ENCODE measurements at regions not wholly inside any gene's neighbourhood (a gene's known extent, or its start where the extent isn't known, plus 50 kb on each side); places are given as distances from the start of the nearest gene placed in this dataset.

- DNase-seq (ENCODE audit: low spot score) = no peak
These were observed 534.2 kb downstream of the NSUN3 start for GRCh38 chr3:94596887-94597566.

GRCh38 chr3:94607778-94608177 is 544.9 kb downstream of the NSUN3 start:
- DNase-seq (ENCODE audit: low spot score) = no peak

GRCh38 chr3:94609908-94610307 is 547.0 kb downstream of the NSUN3 start:
- no peak for DNase-seq (ENCODE audit: low spot score)

- no peak for DNase-seq (ENCODE audit: low spot score)
These were observed 548.7 kb downstream of the NSUN3 start for GRCh38 chr3:94611596-94611995.

- no peak for DNase-seq (ENCODE audit: low spot score)
These were observed 549.8 kb downstream of the NSUN3 start for GRCh38 chr3:94612631-94613030.

- no peak for DNase-seq (ENCODE audit: low spot score)
These were observed 551.3 kb downstream of the NSUN3 start for GRCh38 chr3:94614192-94614591.

- DNase-seq (ENCODE audit: low spot score) = no peak
These were observed 552.6 kb downstream of the NSUN3 start for GRCh38 chr3:94615275-94616065.

GRCh38 chr3:94616833-94617232 is 554.0 kb downstream of the NSUN3 start:
- no peak for DNase-seq (ENCODE audit: low spot score)

GRCh38 chr3:94617312-94617711 is 554.5 kb downstream of the NSUN3 start:
- no peak for DNase-seq (ENCODE audit: low spot score)

GRCh38 chr3:94619643-94620042 is 556.8 kb downstream of the NSUN3 start:
- no peak for DNase-seq (ENCODE audit: low spot score)

- DNase-seq (ENCODE audit: low spot score) = no peak
These were observed 563.7 kb downstream of the NSUN3 start for GRCh38 chr3:94626573-94626972.

GRCh38 chr3:94627689-94628088 is 564.8 kb downstream of the NSUN3 start:
- DNase-seq (ENCODE audit: low spot score) = no peak

- DNase-seq (ENCODE audit: low spot score) = no peak
These were observed 580.5 kb downstream of the NSUN3 start for GRCh38 chr3:94643400-94643799.

GRCh38 chr3:94645790-94646189 is 582.9 kb downstream of the NSUN3 start:
- DNase-seq (ENCODE audit: low spot score) = no peak

- no peak for DNase-seq (ENCODE audit: low spot score)
These were observed 584.3 kb downstream of the NSUN3 start for GRCh38 chr3:94647131-94647530.

- DNase-seq (ENCODE audit: low spot score) = peak; percentile 57
These were observed 585.7 kb downstream of the NSUN3 start for GRCh38 chr3:94648270-94649180.

- DNase-seq (ENCODE audit: low spot score) = no peak
These were observed 591.2 kb downstream of the NSUN3 start for GRCh38 chr3:94654096-94654495.

GRCh38 chr3:94665922-94666321 is 603.1 kb downstream of the NSUN3 start:
- no peak for DNase-seq (ENCODE audit: low spot score)

- DNase-seq (ENCODE audit: low spot score) = no peak
These were observed 608.2 kb downstream of the NSUN3 start for GRCh38 chr3:94671078-94671477.

- no peak for DNase-seq (ENCODE audit: low spot score)
These were observed 611.0 kb downstream of the NSUN3 start for GRCh38 chr3:94673876-94674275.

- no peak for DNase-seq (ENCODE audit: low spot score)
These were observed 623.3 kb downstream of the NSUN3 start for GRCh38 chr3:94686208-94686607.

GRCh38 chr3:94693997-94694640 is 631.3 kb downstream of the NSUN3 start:
- DNase-seq (ENCODE audit: low spot score) = no peak

Measured in mucosa of gallbladder (tissue), 1 donor.